Fibroblast of lung (primary cell): ENCODE measurements at regions not wholly inside any gene's neighbourhood (a gene's known extent, or its start where the extent isn't known, plus 50 kb on each side); places are given as distances from the start of the nearest gene placed in this dataset.

Source experiments
- EZH2 ChIP-seq: IDR thresholded peaks from 2 replicates; pipeline ENCODE4 v1.5.1; 2012; ENCODE audit warnings: low read length, control low read depth, mild to moderate bottlenecking; ENCODE audit errors: missing control alignments
- TF ChIP-seq, protein P1 (sequence below), 2 donors: IDR thresholded peaks in 1 of 2; conservative IDR thresholded peaks in 1 of 2; 1 replicate in 1 of 2; 2 replicates in 1 of 2; pipeline ENCODE4 v1.5.1; 2011 to 2012; ENCODE audit warnings: low read length in 2 of 2, control low read depth in 1 of 2, inconsistent platforms in 1 of 2, low read depth in 1 of 2, mild to moderate bottlenecking in 1 of 2

DNA sequence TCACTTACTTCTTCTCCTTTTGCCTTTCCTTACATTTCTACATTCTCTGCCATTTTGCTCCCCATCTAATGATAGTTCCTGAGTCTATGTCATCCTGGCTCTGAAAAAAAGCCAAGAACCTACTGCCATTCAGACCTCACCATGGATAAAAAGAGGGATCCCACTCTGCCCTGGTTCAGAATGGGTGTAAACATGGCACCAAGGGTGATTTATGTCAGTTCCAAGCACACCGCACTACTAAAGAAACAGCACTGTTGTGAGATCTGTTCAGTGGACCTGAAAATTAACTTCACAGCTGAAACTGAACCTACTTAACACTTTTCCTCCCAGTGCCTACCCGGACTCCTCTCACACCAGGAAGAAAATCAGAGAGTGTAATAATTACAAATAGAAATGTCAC is 72.3 kb upstream of the NTPCR start:
- TF ChIP-seq, protein P1, sequence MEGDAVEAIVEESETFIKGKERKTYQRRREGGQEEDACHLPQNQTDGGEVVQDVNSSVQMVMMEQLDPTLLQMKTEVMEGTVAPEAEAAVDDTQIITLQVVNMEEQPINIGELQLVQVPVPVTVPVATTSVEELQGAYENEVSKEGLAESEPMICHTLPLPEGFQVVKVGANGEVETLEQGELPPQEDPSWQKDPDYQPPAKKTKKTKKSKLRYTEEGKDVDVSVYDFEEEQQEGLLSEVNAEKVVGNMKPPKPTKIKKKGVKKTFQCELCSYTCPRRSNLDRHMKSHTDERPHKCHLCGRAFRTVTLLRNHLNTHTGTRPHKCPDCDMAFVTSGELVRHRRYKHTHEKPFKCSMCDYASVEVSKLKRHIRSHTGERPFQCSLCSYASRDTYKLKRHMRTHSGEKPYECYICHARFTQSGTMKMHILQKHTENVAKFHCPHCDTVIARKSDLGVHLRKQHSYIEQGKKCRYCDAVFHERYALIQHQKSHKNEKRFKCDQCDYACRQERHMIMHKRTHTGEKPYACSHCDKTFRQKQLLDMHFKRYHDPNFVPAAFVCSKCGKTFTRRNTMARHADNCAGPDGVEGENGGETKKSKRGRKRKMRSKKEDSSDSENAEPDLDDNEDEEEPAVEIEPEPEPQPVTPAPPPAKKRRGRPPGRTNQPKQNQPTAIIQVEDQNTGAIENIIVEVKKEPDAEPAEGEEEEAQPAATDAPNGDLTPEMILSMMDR (conservative IDR thresholded peaks at IDR 0.05 in 1 of 2, IDR thresholded peaks at IDR 0.05 in 1 of 2; ENCODE audit: low read depth in 1 of 2, low read length in 2 of 2): no peak
- TF ChIP-seq EZH2: no peak
